GM18868 (cell line): ENCODE measurements at regions not wholly inside any gene's neighbourhood (a gene's known extent, or its start where the extent isn't known, plus 50 kb on each side); places are given as distances from the start of the nearest gene placed in this dataset.
"Not testable (repeated sequence)": the region's sequence is repeated elsewhere in the genome, so short reads cannot be mapped to it uniquely, and the experiment has no call there.

Experiments
- ATAC-seq: cut with Tn5 transposase; IDR thresholded peaks from one replicate; pipeline ENCODE4 v1.9.1; 2021; ENCODE audit warnings: mild to moderate bottlenecking, moderate library complexity; ENCODE audit not compliant: unreplicated experiment

DNA sequence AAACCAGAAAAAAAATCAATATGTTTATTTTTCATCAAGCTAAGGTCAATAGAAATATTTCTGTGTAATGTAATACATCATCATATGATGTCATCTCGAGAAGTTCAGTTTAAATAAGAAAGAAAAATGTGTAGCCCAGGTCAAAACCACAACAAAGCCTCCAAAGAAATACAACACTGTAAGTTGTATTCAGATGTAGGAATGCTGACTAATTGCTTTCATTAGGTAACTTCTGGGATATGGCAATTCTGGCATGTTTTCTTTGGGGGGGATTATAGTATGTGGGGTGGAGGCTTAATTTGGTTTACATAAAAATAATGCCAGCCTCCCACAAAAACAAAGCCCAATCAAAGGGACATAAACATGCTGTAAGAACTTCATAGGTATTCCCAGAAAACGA lies 881.8 kb upstream of the CITED2 start:
- no peak for ATAC-seq

DNA sequence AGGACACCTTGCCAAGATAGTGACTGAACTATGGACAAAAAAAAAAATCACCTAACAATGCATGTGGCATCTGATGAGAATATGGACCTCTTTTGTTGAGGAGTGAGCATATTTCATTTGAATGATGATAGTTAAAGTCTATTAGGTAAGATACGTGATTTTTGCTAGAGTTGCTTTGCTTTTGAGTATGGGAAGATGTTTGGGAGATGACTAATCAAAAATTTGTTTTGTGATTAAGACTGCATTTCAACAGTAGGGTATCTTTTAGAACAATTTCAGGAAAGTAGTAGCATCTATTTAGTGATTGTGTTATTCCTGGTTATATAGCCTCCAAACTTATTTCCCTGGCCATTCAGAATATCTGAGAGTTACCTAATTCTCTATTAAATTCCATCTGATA lies 878.6 kb upstream of the CITED2 start:
- no peak for ATAC-seq

DNA sequence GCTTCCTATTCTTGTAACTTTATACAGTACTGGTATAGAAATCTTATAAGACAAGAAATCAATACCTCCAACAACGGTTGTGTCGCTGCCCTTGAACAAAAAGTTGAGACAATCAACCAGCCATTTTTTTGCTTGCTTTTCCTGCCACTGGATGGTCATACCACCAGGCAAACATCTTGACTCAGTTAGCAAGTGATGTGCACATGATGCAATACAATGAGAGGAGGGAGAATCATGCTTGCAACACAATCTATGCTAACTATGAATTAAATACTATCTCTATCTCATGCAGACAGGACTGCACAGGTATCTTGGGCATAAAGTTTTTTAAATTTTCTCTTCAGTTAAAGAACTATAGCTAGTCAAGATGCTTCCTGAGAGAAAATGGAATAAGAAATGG lies 877.7 kb upstream of the CITED2 start:
- ATAC-seq: no peak

DNA sequence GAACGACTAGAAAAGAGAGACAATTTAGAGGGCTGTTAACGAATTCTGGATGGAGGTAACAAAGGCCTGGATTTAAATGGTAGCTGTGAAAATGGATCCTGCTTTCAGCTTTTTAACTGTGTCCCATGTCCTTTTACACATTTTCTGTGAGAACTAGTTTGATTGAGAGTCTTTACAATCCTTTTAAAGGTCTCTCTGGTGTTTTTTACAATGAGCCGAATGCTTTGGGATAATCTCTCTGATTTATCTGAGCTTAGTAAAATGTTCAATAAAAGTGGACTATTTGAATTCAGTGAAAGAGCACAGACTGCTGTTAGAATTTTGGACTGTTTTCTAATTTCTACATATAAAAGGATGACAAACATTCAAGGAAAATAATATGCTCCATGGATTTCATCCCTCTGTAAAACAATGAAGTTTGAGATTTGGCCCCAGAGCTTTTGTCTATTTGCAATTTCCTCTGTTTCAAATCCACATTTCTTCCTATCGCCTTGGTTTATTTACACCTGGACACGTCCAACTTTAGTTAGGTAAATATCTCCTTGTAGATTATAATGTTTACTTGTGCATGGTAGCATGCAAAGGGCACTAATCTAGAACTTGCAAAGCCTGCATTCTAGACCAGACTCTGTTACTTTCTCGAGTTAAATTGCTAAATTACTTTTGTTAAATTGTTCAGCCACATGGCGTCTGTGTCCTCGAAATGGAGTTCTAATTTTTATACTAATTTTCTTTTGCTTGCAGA lies 871.0 kb upstream of the CITED2 start:
- no peak for ATAC-seq

DNA sequence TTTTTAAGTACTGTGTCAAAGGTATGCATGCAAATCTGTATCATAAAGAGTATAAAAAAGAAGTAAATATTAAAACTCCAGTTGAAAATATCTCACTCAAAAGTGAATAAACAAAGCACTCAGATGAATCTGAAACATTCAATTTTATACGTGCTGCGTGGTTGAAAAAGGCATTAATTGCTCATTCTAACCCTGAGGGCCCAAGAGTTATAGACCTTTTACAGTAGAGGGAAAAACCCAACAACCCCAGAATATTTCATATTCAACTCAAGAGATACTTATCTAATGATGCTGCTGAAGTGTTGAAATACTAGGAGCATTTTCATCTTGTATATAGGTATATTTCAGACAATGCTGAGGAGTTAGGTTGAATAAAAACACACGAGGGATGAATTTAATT lies 862.8 kb upstream of the CITED2 start:
- no peak for ATAC-seq

DNA sequence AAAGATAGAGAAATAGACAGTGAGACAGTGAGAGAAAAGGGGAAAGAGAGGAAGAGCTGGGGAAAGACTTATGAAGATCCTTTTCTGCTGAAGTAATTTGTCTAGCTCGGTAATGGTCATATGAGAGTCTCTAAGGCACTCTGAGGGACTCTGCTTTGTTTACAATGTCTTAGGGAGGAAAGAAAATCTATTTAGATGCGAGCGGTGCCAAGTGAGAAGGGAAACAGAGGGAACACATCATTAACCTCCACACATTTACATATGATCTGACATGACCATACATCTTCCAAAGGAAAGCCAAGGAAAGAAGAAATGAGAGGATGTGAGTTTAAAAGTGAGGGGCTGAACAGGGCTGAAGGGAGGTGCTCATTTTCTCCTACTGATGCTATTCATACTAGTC lies 862.3 kb upstream of the CITED2 start:
- ATAC-seq: no peak

DNA sequence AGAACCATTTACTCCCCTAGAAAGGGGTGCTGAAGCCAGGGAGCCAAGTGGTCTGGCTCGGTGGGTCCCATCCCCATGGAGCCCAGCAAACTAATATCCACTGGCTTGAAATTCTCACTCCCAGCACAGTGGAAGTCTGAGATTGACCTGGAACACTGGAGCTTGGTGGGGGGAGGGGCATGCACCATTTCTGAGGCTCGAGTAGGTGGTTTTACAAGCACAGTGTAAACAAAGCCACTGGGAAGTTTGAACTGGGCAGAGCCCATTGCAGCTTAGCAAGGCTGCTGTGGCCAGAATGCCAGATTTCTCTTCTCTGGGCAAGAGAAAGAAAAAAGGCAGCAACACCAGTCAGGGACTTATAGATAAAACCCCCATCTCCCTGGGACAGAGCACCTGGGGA lies 855.8 kb upstream of the CITED2 start:
- no peak for ATAC-seq

DNA sequence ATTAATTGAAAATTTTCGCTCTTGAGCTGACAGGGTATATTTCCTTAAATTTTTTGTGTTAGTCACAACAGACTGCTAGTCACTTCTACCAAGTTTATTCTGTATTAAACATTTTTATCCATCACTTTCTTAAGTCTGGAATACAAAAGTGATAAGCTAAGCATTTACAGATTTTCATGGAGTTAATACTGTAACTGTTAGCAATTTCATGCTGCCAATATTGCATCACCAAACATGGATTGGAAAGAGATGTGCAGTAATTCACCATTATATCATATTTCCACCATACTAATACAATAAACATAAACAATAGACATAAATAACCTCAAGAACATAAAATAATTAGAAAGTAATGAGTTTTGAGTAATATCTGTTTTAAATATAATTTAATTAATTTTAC lies 854.0 kb upstream of the CITED2 start:
- no peak for ATAC-seq

DNA sequence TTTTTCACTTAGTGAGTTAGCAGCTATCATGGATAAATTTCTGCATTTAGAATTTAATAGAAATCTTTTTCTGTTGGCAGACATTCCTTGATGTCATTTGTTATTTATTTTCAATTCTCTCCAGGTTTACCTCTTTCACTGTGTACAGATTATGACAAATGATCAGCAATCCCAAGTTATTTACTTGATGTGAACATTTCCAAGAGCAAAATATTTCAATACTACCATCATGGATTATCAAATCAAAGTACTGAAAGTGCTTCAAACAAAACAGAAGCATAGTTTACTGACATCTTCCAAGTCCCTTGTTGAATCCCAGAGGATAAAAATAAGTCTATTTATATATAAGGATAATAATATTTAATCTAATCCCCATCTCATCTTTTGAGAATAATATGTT lies 852.2 kb upstream of the CITED2 start:
- ATAC-seq: no peak

DNA sequence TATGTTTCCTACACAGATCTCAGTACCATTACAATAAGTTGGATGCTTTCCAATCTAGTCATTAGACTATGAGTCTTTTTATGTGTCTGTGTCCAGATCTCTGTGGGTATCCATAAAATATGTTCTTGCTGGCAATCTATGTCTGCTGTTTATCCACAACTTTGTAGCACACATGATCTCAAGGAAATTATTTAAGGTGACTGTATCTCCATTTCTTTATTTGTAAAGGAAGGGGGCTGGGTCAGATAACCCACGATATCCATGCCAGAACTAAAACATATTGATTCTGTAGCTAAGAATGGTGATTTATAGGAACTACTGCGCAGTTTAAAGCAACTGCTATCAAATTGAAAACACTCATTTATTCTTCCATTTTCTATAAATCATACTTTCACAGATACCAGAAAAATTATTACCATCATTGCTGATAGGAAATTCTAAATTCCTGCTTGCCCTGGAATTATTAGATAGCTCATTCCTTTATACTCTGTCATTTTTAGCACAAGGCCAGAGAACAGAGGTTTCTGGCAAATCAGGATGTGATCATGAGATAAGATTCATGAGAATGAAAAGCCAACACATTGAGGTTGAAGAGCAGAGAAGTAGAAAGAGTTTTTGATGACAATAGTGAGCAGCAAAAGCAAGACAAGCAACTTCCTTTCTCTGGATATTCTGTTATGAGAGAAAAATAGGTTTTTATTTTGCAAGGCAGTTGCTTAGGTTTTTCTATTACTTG lies 851.4 kb upstream of the CITED2 start:
- ATAC-seq: no peak

DNA sequence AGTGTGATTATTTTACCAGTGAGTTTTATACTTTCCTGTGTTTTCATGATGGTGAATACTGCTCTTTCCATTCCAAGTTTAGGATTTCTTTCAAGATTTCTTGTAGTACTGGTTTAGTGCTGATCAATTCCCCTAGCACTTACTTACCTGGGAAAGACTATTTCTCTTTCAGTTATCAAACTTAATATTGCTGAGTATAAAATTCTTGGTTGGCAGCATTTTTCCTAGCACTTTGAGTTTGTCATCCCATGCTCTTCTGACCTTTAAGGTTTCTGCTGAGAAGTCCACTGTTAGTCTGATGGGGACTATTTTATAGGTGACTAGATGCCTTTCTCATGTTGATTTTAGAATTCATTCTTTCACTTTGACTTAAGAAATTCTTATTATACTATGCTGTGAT lies 842.8 kb upstream of the CITED2 start:
- no peak for ATAC-seq

DNA sequence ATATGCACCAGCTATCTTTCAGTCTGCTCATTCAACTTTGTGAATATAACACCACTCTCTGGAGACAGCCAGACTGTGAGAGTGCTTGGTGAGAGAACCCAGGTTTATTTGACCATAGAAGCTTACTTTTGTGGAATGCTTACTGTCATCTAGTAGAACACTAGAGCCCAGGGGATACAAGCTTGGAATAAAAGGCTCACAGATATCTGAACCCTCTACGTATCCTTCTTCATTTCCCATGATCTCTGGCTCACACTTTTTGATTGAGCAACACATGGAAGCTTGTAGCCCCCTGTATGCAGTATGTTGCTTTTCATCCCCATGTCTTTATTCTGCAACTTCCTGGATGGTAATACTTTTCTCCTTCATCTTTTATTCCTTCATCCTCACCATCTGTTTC lies 835.3 kb upstream of the CITED2 start:
- no peak for ATAC-seq

DNA sequence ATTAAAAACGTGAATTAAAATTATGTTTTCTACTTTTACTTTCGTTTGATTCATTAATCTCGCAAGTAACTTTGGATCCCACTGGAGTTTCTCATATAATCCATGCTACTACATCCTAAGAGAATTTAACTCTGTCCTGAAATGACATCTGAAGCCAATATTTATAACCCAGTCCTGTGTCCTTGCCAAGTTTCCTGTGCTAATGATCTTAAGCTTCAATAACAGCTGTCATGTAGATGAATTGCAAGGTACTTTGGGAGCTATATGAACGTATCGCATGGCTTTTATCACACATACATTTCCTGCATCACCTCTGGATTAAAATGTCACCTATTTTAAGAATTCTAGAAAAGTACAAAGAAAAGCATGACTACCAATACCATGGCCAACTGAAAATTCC lies 833.8 kb upstream of the CITED2 start:
- no peak for ATAC-seq

DNA sequence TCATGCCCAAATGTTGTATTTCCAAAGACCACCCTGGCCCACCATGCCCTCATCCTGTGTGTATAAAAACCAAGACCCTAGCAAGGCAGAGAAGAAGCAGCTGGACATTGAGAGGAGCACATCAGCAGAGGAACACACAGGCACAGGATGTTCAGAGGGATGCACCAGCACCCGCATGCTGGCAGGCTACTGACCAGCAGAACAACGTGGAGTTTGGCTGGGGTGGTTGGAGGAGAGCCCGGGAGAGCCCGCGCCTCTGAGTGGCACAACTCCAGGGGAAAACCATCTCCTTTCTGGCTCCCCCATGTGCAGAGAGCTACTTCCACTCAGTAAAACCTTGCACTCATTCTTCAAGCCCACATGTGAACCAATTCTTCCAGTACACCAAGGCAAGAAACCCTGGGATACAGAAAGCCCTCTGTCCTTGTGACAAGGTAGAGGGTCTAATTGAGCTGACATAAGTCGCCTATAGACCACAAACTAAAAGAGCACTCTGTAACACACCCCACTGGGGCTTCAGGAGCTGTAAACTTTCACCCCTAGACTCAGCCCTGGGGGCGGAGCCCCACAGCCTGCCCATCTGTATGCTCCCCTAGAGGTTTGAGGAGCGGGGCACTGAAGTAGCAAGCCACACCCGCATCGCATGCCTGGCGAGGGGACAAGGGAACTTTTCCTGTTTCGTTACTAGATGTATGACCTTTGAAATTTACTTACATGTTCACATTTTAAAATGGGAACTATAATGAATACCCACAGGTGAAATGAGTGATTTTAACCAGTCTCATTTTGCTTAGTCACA lies 831.5 kb upstream of the CITED2 start:
- ATAC-seq: no peak

DNA sequence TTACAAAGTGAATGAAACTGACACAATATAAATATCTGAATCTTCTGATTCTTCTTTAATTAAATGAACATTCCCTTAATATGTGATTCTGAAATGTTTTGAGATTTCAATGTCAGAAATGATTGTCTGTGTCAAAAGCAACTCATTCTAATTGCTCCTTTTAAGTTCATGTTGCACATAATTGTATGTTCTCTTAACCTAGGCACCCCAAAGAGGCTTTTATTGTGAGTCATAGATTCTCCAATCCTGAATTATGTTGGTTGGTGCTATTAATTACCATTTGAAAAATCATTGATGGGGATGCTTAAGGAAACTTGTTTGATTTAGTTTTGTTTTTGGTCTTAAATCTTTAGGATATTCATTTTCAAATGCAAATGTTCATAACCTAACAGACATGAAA lies 829.7 kb upstream of the CITED2 start:
- no peak for ATAC-seq

DNA sequence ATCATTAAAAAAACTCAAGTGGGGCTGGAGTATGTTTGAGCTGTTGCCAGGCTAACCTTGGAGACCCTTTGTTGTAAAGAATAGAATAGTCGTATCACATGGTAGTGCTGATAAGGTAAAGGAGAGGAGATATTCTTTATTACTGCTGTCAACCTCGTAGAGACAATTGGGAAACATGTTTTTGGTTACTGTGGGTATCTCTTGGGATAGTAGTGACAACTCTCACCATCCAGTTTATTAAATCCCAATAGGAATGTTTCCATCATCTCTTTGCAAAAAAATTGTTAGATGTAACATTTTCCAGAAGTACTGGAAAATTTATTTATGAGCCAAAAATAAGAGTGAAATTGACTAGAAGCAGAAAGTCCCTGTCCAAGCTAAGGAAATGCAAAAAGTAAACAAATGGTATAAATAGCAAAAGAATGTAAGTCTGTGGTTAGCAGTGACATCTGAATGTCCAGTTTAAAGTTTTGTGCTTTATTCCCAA lies 829.3 kb upstream of the CITED2 start:
- ATAC-seq: no peak

DNA sequence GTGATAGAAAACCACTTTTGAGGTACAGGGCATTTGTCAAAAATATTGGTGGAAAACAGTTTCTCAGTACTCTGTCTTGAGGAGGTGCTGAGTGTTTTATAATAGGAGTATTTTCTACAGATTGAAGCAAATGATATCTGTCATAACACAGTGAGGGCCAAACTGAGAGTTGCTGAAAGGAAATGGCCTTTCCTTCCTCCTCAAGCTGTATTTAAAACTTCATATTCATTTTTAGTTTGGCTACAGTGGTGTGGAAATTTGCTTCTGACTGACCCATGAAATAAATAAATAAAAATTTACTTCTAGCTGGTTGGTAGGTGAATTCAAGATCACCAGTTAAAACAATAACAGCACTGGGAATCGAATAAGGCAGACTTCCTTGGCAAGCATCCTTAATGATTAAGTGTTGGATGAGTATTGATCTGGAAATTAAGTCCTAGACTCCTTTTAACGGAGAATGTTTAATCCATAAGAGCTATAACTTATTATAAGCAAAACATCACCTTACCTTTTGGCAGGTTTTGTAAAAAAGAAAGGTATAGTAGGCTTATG lies 828.6 kb upstream of the CITED2 start:
- ATAC-seq: no peak

DNA sequence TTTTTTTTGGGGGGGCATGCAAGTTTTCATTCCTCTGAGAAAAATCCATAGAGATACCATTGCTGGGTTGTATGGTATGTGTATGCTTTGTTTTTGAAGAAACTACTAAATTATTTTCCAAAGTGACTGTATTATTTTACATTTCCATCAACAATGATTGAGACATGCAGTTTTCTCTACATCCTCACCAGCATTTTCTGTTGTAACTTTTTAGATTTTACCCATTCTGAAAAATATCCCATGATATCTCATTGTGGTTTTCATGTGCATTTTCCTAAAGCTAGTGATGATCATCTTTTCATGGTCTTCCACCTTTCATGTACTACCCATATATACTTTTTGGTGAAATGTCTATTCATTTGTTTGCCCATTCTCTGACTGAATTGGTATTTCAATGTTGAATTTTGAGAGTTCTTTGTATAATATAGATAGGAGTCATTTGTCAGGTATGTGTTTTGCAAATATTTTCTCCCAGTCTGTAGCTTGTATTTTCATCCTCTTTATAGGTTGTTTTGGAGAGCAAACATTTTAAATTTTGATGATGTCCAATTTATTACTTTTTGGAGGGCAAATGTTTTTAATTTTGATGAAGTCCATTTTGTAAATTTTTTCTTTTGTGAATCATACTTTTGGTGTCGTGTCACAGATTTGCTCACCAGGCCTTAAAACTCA lies 827.5 kb upstream of the CITED2 start:
- no peak for ATAC-seq

DNA sequence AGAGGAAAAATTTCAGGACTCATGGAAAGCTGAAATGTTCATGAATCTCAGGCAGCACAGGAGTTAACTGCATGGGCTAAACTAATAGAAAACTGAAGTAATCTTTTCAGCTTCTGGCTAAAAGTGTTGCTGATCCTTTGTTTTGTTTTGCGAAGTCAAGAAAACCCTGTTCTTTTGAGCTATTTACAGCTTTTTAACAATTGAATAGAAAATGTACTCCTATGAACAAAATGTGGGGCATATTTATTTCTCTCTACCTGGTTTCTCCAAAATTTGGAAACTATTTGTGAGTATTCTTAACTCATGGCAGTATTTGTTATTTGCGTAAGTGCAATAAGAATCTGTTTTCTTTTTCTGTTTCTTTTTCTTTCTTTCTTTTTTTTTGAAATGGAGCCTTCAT lies 818.8 kb upstream of the CITED2 start:
- ATAC-seq: no peak

DNA sequence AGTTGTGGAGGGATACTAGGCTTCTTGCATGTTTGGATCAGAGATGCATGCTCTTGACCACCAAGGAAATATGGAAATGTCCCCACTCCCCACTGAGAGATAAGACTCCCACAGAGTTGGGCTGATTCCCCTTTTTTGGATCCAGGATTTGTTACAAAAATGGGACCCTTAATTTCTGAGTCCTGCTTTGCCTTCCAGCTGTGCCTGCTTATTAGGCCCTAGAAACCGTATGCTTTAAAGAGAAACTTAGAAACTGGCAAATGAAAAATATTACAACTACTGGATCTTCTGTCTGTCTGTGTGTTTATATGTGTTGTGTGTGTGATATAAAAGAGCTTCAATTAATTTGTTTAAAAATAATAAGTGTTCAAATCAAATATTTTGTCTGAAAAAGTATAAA lies 817.6 kb upstream of the CITED2 start:
- no peak for ATAC-seq

DNA sequence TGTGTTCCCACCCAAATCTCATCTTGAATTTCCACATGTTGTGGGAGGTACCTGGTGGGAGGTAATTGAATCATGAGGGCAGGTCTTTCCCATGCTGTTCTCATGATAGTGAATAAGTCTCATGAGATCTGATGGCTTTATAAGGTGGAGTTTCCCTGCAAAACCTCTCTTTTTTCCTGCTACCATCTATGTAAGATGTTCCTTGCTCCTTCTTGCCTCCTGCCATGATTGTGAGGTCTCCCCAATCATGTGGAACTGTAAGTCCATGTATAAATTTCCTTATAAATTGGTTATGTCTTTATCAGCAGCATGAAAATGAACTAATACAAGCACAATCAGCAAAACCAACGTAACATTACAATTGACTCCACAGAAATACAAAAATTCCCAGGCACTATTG lies 814.8 kb upstream of the CITED2 start:
- not testable (repeated sequence) for ATAC-seq
